NB4 (cell line): ENCODE measurements at regions not wholly inside any gene's neighbourhood (a gene's known extent, or its start where the extent isn't known, plus 50 kb on each side); places are given as distances from the start of the nearest gene placed in this dataset.
A peak's percentile ranks its signal among the peaks of the same experiment; 100 is the strongest.

ENCODE experiments used
- DNase-seq: peaks from one replicate; pipeline ENCODE4 v3.0.0; 2010; ENCODE audit warnings: low read depth
- H3K4me3 ChIP-seq: one replicate; pipeline ENCODE4 v1.5.1; 2011; ENCODE audit warnings: mild to moderate bottlenecking, low read depth, low read length, moderate library complexity
- CTCF ChIP-seq: IDR thresholded peaks from one replicate; pipeline ENCODE4 v1.5.1; 2012; ENCODE audit warnings: low read depth, low read length
- MAX ChIP-seq: IDR thresholded peaks from 2 replicates; pipeline ENCODE4 v1.6.1; 2011; ENCODE audit warnings: low read depth, low read length
- MYC ChIP-seq: IDR thresholded peaks from 2 replicates; pipeline ENCODE4 v1.6.1; 2011; ENCODE audit warnings: low read depth, low read length
- POLR2A ChIP-seq: IDR thresholded peaks from 2 replicates; pipeline ENCODE4 v1.6.1; 2011; ENCODE audit warnings: mild to moderate bottlenecking; ENCODE audit not compliant: insufficient read length; ENCODE audit errors: extremely low read depth

GRCh38 chr2:18422432-18423165 lies 137.9 kb downstream of the RDH14 start:
- TF ChIP-seq POLR2A (no peak), CTCF (no peak), MAX (no peak), MYC (no peak)
- no peak overlapping the region for H3K4me3 ChIP-seq
- DNase-seq = no peak

DNA sequence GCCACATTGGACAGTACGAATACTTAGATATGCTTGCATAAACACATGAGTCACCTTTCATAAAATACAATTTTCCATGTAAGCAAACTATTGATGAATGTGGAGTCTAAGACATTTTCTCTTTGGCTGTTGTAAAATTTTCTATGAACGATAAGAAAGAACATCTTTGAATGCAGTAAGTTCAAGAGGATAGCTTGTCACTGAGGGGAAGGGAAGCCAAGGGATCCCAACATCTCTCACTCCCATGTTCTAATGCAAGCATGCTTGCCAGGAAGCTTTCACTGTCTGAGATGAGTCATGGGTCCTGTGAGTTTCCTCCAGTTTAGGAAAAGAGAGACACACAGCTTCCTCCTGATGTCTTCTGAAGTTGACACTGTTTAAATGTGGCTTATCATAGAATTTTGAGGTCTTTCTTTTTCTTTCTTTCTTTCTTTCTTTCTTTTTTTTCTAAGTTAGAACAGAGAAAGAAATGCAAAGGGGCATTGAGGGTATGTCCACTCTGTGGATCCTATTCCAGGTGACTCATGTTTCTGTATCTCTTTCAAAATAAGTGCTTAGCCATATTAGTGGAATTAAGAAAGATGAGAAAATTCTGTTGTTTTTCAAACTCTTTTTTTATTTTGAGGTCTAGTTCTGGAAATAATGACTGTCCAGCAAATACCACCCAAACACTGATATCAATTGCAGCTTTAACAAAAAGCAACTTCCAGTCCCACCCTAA lies 146.6 kb downstream of the RDH14 start:
- no peak overlapping the region for H3K4me3 ChIP-seq
- no peak for TF ChIP-seq POLR2A
- no peak for TF ChIP-seq MAX
- TF ChIP-seq MYC = no peak
- TF ChIP-seq CTCF = no peak
- DNase-seq = peak; percentile 12

- no peak overlapping the region for H3K4me3 ChIP-seq
- no peak for DNase-seq
- TF ChIP-seq MAX = no peak
- no peak for TF ChIP-seq MYC
- no peak for TF ChIP-seq POLR2A
- TF ChIP-seq CTCF = no peak
Observed at GRCh38 chr2:18412980-18413675, 147.3 kb downstream of the RDH14 start.

- no peak for DNase-seq
- TF ChIP-seq POLR2A = no peak
- TF ChIP-seq MAX = no peak
- TF ChIP-seq CTCF = no peak
- TF ChIP-seq MYC = no peak
- no peak overlapping the region for H3K4me3 ChIP-seq
Observed at GRCh38 chr2:18411626-18412025, 148.8 kb downstream of the RDH14 start.

DNA sequence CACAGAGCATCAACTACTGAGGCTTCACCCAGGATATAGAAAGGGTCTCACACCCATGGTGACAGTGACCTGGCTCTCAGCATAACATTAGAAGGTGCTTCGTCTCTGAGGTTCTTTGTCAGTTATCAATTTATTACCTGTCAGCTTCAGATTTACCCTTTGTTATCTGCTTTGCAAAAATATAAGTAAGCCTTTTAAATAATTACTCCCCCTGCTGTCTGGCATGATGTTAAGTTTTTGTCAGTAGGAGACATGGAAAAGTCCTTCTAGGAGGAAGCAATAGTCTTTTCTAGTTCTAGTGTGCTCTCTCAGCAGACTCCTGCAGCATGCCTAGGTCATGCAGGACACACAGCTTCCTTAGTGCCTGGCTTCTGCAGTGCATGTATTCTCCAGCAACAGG lies 149.9 kb downstream of the RDH14 start:
- TF ChIP-seq POLR2A = no peak
- no peak overlapping the region for H3K4me3 ChIP-seq
- DNase-seq = no peak

- TF ChIP-seq MAX (no peak), POLR2A (no peak), MYC (no peak), CTCF (no peak)
- DNase-seq = no peak
- no peak overlapping the region for H3K4me3 ChIP-seq
Observed at GRCh38 chr2:18408638-18409037, 151.8 kb downstream of the RDH14 start.
